Astrocyte (in vitro differentiated cells and primary cell): ENCODE measurements at regions not wholly inside any gene's neighbourhood (a gene's known extent, or its start where the extent isn't known, plus 50 kb on each side); places are given as distances from the start of the nearest gene placed in this dataset.
"Not testable (repeated sequence)": the region's sequence is repeated elsewhere in the genome, so short reads cannot be mapped to it uniquely, and the experiment has no call there.

Experiments
- DNase-seq: peaks from one replicate; pipeline ENCODE4 v3.0.0-alpha.2; 2010; ENCODE audit warnings: low read depth
- FAIRE-seq: peaks from 2 replicates; lab custom pipeline; 2011; peaks lifted over from hg19 to GRCh38; lab: Jason Lieb, UNC
- H2AFZ ChIP-seq: 2 replicates; pipeline ENCODE4 v1.6.0; 2012; ENCODE audit warnings: low read depth, low read length, inconsistent platforms
- H3K27ac ChIP-seq: 2 replicates; pipeline ENCODE4 v1.5.1; 2011; ENCODE audit warnings: low read depth, low read length, inconsistent platforms
- H3K27me3 ChIP-seq: 2 replicates; pipeline ENCODE4 v1.6.0; 2011; ENCODE audit warnings: low read length, inconsistent platforms; ENCODE audit not compliant: insufficient read depth
- H3K36me3 ChIP-seq: 2 replicates; pipeline ENCODE4 v1.5.1; 2011; ENCODE audit warnings: low read length, inconsistent platforms; ENCODE audit not compliant: insufficient read depth
- H3K4me1 ChIP-seq: 2 replicates; pipeline ENCODE4 v1.5.1; 2011; ENCODE audit warnings: low read length, inconsistent platforms; ENCODE audit not compliant: insufficient read depth
- H3K4me2 ChIP-seq: 2 replicates; pipeline ENCODE4 v1.6.0; 2012; ENCODE audit warnings: low read length, inconsistent platforms
- H3K4me3 ChIP-seq: 2 replicates; pipeline ENCODE4 v1.5.1; 2011; ENCODE audit warnings: low read depth, mild to moderate bottlenecking, low read length, inconsistent platforms; ENCODE audit not compliant: insufficient read depth
- H3K79me2 ChIP-seq: 2 replicates; pipeline ENCODE4 v1.6.0; 2012; ENCODE audit warnings: mild to moderate bottlenecking, low read length, inconsistent platforms; ENCODE audit not compliant: insufficient read depth
- H3K9ac ChIP-seq: 2 replicates; pipeline ENCODE4 v1.6.0; 2012; ENCODE audit warnings: mild to moderate bottlenecking, low read length, inconsistent platforms
- H3K9me3 ChIP-seq: 2 replicates; pipeline ENCODE4 v1.5.1; 2012; ENCODE audit warnings: low read depth, mild to moderate bottlenecking, low read length, inconsistent platforms; ENCODE audit not compliant: insufficient read depth
- H4K20me1 ChIP-seq: 2 replicates; pipeline ENCODE4 v1.6.0; 2012; ENCODE audit warnings: low read length, inconsistent platforms; ENCODE audit not compliant: insufficient read depth
- H3K27ac Mint-ChIP-seq: one replicate; pipeline ENCODE4 v1.8.0; 2021; ENCODE audit warnings: mild to moderate bottlenecking, mixed read lengths; ENCODE audit not compliant: unreplicated experiment
- H3K27me3 Mint-ChIP-seq: one replicate; pipeline ENCODE4 v1.8.0; 2021; ENCODE audit warnings: low read depth, mixed read lengths; ENCODE audit not compliant: unreplicated experiment
- H3K36me3 Mint-ChIP-seq: one replicate; pipeline ENCODE4 v1.8.0; 2021; ENCODE audit warnings: low read depth, mixed read lengths; ENCODE audit not compliant: unreplicated experiment
- H3K4me1 Mint-ChIP-seq: one replicate; pipeline ENCODE4 v1.8.0; 2021; ENCODE audit warnings: low read depth, mixed read lengths; ENCODE audit not compliant: unreplicated experiment
- H3K4me3 Mint-ChIP-seq: one replicate; pipeline ENCODE4 v1.8.0; 2021; ENCODE audit warnings: mild to moderate bottlenecking, moderate library complexity, mixed read lengths; ENCODE audit not compliant: unreplicated experiment
- H3K9me3 Mint-ChIP-seq: one replicate; pipeline ENCODE4 v1.8.0; 2021; ENCODE audit warnings: mild to moderate bottlenecking, mixed read lengths; ENCODE audit not compliant: unreplicated experiment
- CTCF ChIP-seq: IDR thresholded peaks from 2 replicates; pipeline ENCODE4 v1.5.1; 2011; ENCODE audit warnings: low read depth, mild to moderate bottlenecking, inconsistent platforms, low read length, moderate library complexity; ENCODE audit not compliant: insufficient read depth
- EZH2 ChIP-seq: IDR thresholded peaks from 2 replicates; pipeline ENCODE4 v1.6.1; 2012; ENCODE audit warnings: mild to moderate bottlenecking, low read length, inconsistent platforms; ENCODE audit not compliant: insufficient read depth

GRCh38 chr13:86606264-86606663 lies 807.0 kb upstream of the SLITRK6 start:
- FAIRE-seq: no peak
- H3K9me3 Mint-ChIP-seq: peaks cover 6% of the 10 kb centered on the region
- H3K4me1 Mint-ChIP-seq: peaks cover 7% of the 10 kb centered on the region

GRCh38 chr13:86608701-86609100 lies 809.5 kb upstream of the SLITRK6 start:
- Mint-ChIP-seq H3K4me1 (no peaks in the 10 kb centered on the region), H3K36me3 (no peaks in the 10 kb centered on the region), H3K4me3 (no peak overlapping the region), H3K9me3 (peaks cover 6% of the 10 kb centered on the region), H3K27ac (no peak overlapping the region), H3K27me3 (no peaks in the 10 kb centered on the region)
- no peak overlapping the region for H3K4me3 ChIP-seq
- H4K20me1 ChIP-seq: no peaks in the 10 kb centered on the region
- H3K36me3 ChIP-seq: no peaks in the 10 kb centered on the region
- no peaks in the 10 kb centered on the region for H3K79me2 ChIP-seq
- H3K27ac ChIP-seq: no peak overlapping the region
- no peaks in the 10 kb centered on the region for H3K4me1 ChIP-seq
- no peak for TF ChIP-seq CTCF
- TF ChIP-seq EZH2: no peak
- H3K27me3 ChIP-seq: no peaks in the 10 kb centered on the region
- H3K9me3 ChIP-seq: no peaks in the 10 kb centered on the region
- H3K4me2 ChIP-seq: no peak overlapping the region
- H2AFZ ChIP-seq: no peak overlapping the region
- H3K9ac ChIP-seq: no peak overlapping the region
- FAIRE-seq (no peak), DNase-seq (no peak)

More at GRCh38 chr13:86606264-86606663, 807.0 kb upstream of the SLITRK6 start:
- no peak overlapping the region for H3K4me3 ChIP-seq
- H3K4me3 Mint-ChIP-seq: no peak overlapping the region
- H3K27me3 ChIP-seq: no peaks in the 10 kb centered on the region
- H3K9me3 ChIP-seq: no peaks in the 10 kb centered on the region
- no peak overlapping the region for H3K27ac ChIP-seq
- H3K27me3 Mint-ChIP-seq: no peaks in the 10 kb centered on the region
- H3K9ac ChIP-seq: no peak overlapping the region
- TF ChIP-seq EZH2 (no peak), CTCF (no peak)
- no peaks in the 10 kb centered on the region for H3K36me3 Mint-ChIP-seq
- H3K4me1 ChIP-seq: no peaks in the 10 kb centered on the region
- H3K4me2 ChIP-seq: no peak overlapping the region
- no peak overlapping the region for H3K27ac Mint-ChIP-seq
- H4K20me1 ChIP-seq: no peaks in the 10 kb centered on the region
- H3K36me3 ChIP-seq: no peaks in the 10 kb centered on the region
- no peaks in the 10 kb centered on the region for H3K79me2 ChIP-seq
- H2AFZ ChIP-seq: no peak overlapping the region
- no peak for DNase-seq

GRCh38 chr13:86633346-86633745 lies 834.1 kb upstream of the SLITRK6 start:
- Histone ChIP-seq H3K36me3 (no peaks in the 10 kb centered on the region), H3K4me2 (no peak overlapping the region), H3K27me3 (no peaks in the 10 kb centered on the region), H3K9me3 (no peaks in the 10 kb centered on the region), H2AFZ (no peak overlapping the region), H3K27ac (no peak overlapping the region), H3K79me2 (no peaks in the 10 kb centered on the region), H3K9ac (no peak overlapping the region), H3K4me3 (no peak overlapping the region), H4K20me1 (no peaks in the 10 kb centered on the region), H3K4me1 (no peaks in the 10 kb centered on the region)
- TF ChIP-seq CTCF (no peak), EZH2 (no peak)
- H3K4me1 Mint-ChIP-seq: no peaks in the 10 kb centered on the region
- FAIRE-seq (no peak), DNase-seq (peak; percentile 3)
- no peaks in the 10 kb centered on the region for H3K9me3 Mint-ChIP-seq
- H3K4me3 Mint-ChIP-seq: no peak overlapping the region
- H3K27me3 Mint-ChIP-seq: no peaks in the 10 kb centered on the region
- no peaks in the 10 kb centered on the region for H3K36me3 Mint-ChIP-seq
- H3K27ac Mint-ChIP-seq: no peak overlapping the region

GRCh38 chr13:86651171-86651570 lies 852.0 kb upstream of the SLITRK6 start:
- H3K36me3 Mint-ChIP-seq, H3K4me2 ChIP-seq, H3K9me3 Mint-ChIP-seq, H2AFZ ChIP-seq, H3K27ac ChIP-seq, H3K4me1 ChIP-seq, H3K4me1 Mint-ChIP-seq, H4K20me1 ChIP-seq, FAIRE-seq, DNase-seq, H3K27ac Mint-ChIP-seq, H3K4me3 ChIP-seq, H3K36me3 ChIP-seq, H3K4me3 Mint-ChIP-seq, H3K27me3 ChIP-seq, H3K9ac ChIP-seq, H3K27me3 Mint-ChIP-seq, H3K79me2 ChIP-seq, H3K9me3 ChIP-seq: not testable (repeated sequence)
